ENCODE measurements at regions not wholly inside any gene's neighbourhood (a gene's known extent, or its start where the extent isn't known, plus 50 kb on each side); places are given as distances from the start of the nearest gene placed in this dataset.

DNA sequence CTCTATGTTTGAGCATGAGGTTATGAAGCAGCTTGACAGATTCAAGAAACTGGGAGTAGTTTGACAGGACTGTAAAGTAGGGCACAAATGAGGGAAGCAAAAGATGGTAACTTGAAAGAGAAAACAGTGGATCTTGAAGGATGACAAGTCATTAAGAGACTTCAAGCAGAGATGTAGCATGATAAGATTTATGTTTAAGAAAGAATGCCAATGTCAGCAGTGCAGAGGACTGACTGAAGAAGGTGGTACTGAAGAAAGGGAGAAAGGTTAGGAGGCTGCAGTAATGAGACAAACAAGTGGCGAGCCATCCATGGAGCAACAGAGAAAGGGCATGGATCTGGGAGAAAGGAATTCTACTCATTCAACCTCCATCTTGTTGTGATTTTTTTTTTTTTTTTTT lies 120.2 kb upstream of the RAP1B start:
- ChIA-PET POLR2A (no interaction called here), CTCF (no interaction called here)
- H3K27me3 ChIP-seq (ENCODE audit: control insufficient read depth, insufficient read depth, low read length) = no peaks in the 10 kb centered on the region

DNA sequence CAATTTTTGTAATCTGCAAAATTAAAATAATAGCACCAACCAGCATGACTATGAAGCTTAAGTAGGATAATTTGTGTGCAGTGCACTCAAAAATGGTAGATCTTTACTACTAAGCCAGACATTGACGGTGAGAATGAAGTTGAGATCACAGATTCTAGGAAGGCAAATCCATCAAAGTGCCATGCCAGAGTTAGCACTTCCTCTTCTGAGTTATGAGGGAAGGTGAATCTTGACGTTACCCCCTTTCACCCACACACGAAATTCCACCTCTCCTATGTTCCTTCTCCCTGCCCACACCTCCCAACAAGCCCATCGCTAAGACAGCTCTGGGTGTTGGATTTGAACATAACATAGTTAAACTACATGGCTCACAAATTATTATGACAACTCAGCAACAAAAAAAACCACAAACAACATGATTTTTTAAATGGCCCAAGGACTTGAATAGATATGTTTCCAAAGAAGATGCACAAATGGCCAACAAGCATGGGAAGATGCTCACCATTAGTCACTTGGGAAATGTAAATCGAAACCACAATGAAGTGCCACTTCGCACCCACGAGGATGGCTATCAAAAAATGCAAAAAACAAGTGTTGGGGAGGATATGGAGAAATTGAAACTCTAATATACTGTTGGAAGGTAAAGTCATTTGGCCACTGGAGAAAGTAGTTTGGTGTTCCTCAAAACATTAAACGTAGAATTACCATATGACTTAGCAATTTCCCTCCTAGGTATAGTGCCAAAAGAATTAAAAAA lies 119.3 kb upstream of the RAP1B start:
- no peak overlapping the region for H3K27ac ChIP-seq (ENCODE audit: low read depth, low read length)
- TF ChIP-seq, protein P1, sequence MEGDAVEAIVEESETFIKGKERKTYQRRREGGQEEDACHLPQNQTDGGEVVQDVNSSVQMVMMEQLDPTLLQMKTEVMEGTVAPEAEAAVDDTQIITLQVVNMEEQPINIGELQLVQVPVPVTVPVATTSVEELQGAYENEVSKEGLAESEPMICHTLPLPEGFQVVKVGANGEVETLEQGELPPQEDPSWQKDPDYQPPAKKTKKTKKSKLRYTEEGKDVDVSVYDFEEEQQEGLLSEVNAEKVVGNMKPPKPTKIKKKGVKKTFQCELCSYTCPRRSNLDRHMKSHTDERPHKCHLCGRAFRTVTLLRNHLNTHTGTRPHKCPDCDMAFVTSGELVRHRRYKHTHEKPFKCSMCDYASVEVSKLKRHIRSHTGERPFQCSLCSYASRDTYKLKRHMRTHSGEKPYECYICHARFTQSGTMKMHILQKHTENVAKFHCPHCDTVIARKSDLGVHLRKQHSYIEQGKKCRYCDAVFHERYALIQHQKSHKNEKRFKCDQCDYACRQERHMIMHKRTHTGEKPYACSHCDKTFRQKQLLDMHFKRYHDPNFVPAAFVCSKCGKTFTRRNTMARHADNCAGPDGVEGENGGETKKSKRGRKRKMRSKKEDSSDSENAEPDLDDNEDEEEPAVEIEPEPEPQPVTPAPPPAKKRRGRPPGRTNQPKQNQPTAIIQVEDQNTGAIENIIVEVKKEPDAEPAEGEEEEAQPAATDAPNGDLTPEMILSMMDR (IDR thresholded peaks at IDR 0.05; ENCODE audit: low read depth, low read length) = no peak
- H3K27me3 ChIP-seq (ENCODE audit: control insufficient read depth, insufficient read depth, low read length) = no peaks in the 10 kb centered on the region
- no peaks in the 10 kb centered on the region for H3K9me3 ChIP-seq (ENCODE audit: control insufficient read depth, insufficient read depth, low read length)
- ChIA-PET CTCF (no interaction called here), POLR2A (no interaction called here)
- no peak for DNase-seq (ENCODE audit: low read depth, low spot score)
- H3K4me3 ChIP-seq (ENCODE audit: low read depth, low read length) = no peak overlapping the region

More for the DNA sequence above, 120.2 kb upstream of the RAP1B start:
- DNase-seq (ENCODE audit: low read depth, low spot score) = no peak
- Histone ChIP-seq H3K4me3 (ENCODE audit: low read depth, low read length) (no peak overlapping the region), H3K9me3 (ENCODE audit: control insufficient read depth, insufficient read depth, low read length) (no peaks in the 10 kb centered on the region), H3K27ac (ENCODE audit: low read depth, low read length) (no peak overlapping the region)
- TF ChIP-seq, protein P1 (IDR thresholded peaks at IDR 0.05; ENCODE audit: low read depth, low read length) = no peak

DNA sequence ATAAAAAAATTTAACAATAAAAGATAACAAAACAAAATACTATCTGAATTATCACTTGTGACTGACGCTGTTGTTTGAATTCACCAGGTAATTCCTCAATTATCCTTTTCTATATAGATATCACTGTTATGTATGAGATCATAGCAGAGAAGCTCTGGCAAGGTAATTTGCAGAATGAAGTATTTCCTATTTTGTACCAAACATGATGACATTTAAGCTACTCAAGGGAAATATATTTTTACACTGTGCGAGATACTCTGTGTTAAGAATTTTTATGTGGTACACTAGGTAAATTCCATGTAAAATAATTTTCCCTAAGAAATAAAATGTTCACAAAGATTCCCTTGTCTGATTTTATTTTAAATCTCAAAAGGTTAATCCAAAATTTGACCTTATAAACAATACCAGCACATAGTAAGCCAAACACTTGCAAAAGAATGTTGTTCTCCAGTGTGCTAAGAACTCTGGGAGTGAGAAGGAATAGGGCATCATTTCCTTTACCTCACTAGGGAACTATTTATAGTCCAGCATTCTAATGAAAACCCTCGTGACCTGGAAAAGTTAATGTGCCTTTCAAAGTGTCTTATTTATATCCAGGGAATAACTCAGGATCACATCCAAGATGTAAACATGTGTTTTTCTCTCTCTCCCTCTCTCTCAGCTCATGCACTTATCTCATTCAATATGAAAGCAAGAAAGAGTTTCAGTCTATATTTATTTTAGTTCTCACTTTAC lies 115.2 kb upstream of the RAP1B start:
- Histone ChIP-seq H3K27me3 (ENCODE audit: control insufficient read depth, insufficient read depth, low read length) (no peaks in the 10 kb centered on the region), H3K9me3 (ENCODE audit: control insufficient read depth, insufficient read depth, low read length) (no peaks in the 10 kb centered on the region), H3K4me3 (ENCODE audit: low read depth, low read length) (no peak overlapping the region), H3K27ac (ENCODE audit: low read depth, low read length) (no peak overlapping the region)
- ChIA-PET CTCF (interaction anchor here (0.6 kb wide), 1 partner anchor 53 kb away, joined by 7 read pairs; no protein-coding TSS in a partner anchor), POLR2A (no interaction called here)
- TF ChIP-seq, protein P1 (IDR thresholded peaks at IDR 0.05; ENCODE audit: low read depth, low read length) = no peak
- no peak for DNase-seq (ENCODE audit: low read depth, low spot score)

DNA sequence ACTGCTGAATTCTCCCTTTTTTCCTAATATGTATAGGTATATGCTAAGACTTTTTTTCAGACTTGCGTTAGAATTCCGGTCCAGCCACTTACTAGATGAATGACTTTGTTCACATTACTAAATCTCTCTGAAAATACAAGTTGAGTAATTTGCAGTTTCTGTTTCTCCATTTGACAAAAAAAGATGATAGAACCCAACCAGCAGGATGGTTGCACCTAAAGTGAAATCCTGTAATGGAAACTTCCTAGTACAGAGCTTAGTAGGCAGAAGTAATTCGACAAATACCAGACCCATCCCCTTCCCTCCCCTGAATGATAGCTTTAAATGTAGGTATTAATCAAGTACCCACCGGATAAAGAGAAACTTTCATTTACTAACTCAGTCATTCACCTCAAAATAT lies 113.6 kb upstream of the RAP1B start:
- DNase-seq (ENCODE audit: low read depth, low spot score) = no peak
- H3K4me3 ChIP-seq (ENCODE audit: low read depth, low read length) = no peak overlapping the region
- CTCF ChIA-PET = no interaction called here
- no peaks in the 10 kb centered on the region for H3K9me3 ChIP-seq (ENCODE audit: control insufficient read depth, insufficient read depth, low read length)
- H3K27me3 ChIP-seq (ENCODE audit: control insufficient read depth, insufficient read depth, low read length) = no peaks in the 10 kb centered on the region
- POLR2A ChIA-PET = interaction anchor here (1.2 to 1.5 kb wide), 2 partner anchors 63 to 113 kb away, joined by 3 to 4 read pairs; partner anchors contain the start of gene RAP1B
- no peak overlapping the region for H3K27ac ChIP-seq (ENCODE audit: low read depth, low read length)
- TF ChIP-seq, protein P1 (IDR thresholded peaks at IDR 0.05; ENCODE audit: low read depth, low read length) = no peak

DNA sequence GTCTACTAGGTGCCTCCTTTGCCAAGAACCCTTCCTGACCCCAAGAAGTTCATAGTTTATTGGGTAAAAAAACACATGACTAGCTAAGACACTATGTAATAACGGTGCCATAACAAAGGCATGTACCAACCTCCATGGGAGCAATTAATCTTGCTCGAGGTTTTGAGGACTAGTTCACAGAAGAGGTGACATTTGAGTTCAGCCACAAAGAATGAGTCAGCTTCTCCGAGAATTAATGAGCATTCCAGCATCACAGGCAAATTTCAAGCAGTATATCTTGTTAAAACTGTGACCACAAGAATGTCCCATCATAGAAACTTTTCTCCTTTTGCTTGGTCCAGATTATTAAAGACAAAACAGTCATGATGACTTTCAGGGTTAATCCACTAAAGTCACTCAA lies 113.0 kb upstream of the RAP1B start:
- CTCF ChIA-PET = no interaction called here
- no peaks in the 10 kb centered on the region for H3K27me3 ChIP-seq (ENCODE audit: control insufficient read depth, insufficient read depth, low read length)
- TF ChIP-seq, protein P1 (IDR thresholded peaks at IDR 0.05; ENCODE audit: low read depth, low read length) = no peak
- DNase-seq (ENCODE audit: low read depth, low spot score) = peak; percentile 26
- POLR2A ChIA-PET = interaction anchor here (1.2 to 1.5 kb wide), 2 partner anchors 62 to 113 kb away, joined by 3 to 4 read pairs; partner anchors contain the start of gene RAP1B
- no peak overlapping the region for H3K4me3 ChIP-seq (ENCODE audit: low read depth, low read length)
- no peaks in the 10 kb centered on the region for H3K9me3 ChIP-seq (ENCODE audit: control insufficient read depth, insufficient read depth, low read length)
- H3K27ac ChIP-seq (ENCODE audit: low read depth, low read length) = no peak overlapping the region
